ENCODE measurements at regions not wholly inside any gene's neighbourhood (a gene's known extent, or its start where the extent isn't known, plus 50 kb on each side); places are given as distances from the start of the nearest gene placed in this dataset.

- TF ChIP-seq CTCF (IDR thresholded peaks at IDR 0.05; ENCODE audit: borderline replicate concordance, control extremely low read depth, extremely low read depth, insufficient read depth, missing control alignments) = no peak
- no peak for DNase-seq (ENCODE audit: low spot score)
- in situ Hi-C loops (cut with MboI; ENCODE audit: low sequenced_read_pairs, unreplicated experiment) = no loop called here
Observed at GRCh38 chr2:61715506-61715905, 138.4 kb downstream of the FAM161A start.

- DNase-seq (ENCODE audit: low spot score) = no peak
- in situ Hi-C loops (cut with MboI; ENCODE audit: low sequenced_read_pairs, unreplicated experiment) = no loop called here
- TF ChIP-seq CTCF (IDR thresholded peaks at IDR 0.05; ENCODE audit: borderline replicate concordance, control extremely low read depth, extremely low read depth, insufficient read depth, missing control alignments) = no peak
Observed at GRCh38 chr2:61714210-61714609, 139.7 kb downstream of the FAM161A start.

- no peak for TF ChIP-seq CTCF (IDR thresholded peaks at IDR 0.05; ENCODE audit: borderline replicate concordance, control extremely low read depth, extremely low read depth, insufficient read depth, missing control alignments)
- in situ Hi-C loops (cut with MboI; ENCODE audit: low sequenced_read_pairs, unreplicated experiment) = no loop called here
- DNase-seq (ENCODE audit: low spot score) = no peak
Observed at GRCh38 chr2:61713457-61713856, 140.4 kb downstream of the FAM161A start.

GRCh38 chr2:61712060-61712459 is 141.8 kb downstream of the FAM161A start:
- no peak for DNase-seq (ENCODE audit: low spot score)
- in situ Hi-C loops (cut with MboI; ENCODE audit: low sequenced_read_pairs, unreplicated experiment) = no loop called here
- no peak for TF ChIP-seq CTCF (IDR thresholded peaks at IDR 0.05; ENCODE audit: borderline replicate concordance, control extremely low read depth, extremely low read depth, insufficient read depth, missing control alignments)

GRCh38 chr2:61710711-61711110 is 143.1 kb downstream of the FAM161A start:
- no peak for DNase-seq (ENCODE audit: low spot score)
- in situ Hi-C loops (cut with MboI; ENCODE audit: low sequenced_read_pairs, unreplicated experiment) = no loop called here
- no peak for TF ChIP-seq CTCF (IDR thresholded peaks at IDR 0.05; ENCODE audit: borderline replicate concordance, control extremely low read depth, extremely low read depth, insufficient read depth, missing control alignments)

GRCh38 chr2:61707984-61708852 is 145.6 kb downstream of the FAM161A start:
- DNase-seq (ENCODE audit: low spot score) = peak; percentile 77
- no peak for TF ChIP-seq CTCF (IDR thresholded peaks at IDR 0.05; ENCODE audit: borderline replicate concordance, control extremely low read depth, extremely low read depth, insufficient read depth, missing control alignments)
- in situ Hi-C loops (cut with MboI; ENCODE audit: low sequenced_read_pairs, unreplicated experiment) = no loop called here

Data from GM13976 (cell line).